Endothelial cell (in vitro differentiated cells): ENCODE measurements at regions not wholly inside any gene's neighbourhood (a gene's known extent, or its start where the extent isn't known, plus 50 kb on each side); places are given as distances from the start of the nearest gene placed in this dataset.

Experiments used
- DNase-seq: peaks from one replicate; pipeline ENCODE4 v3.0.0; 2021; ENCODE audit warnings: low spot score
- H3K27ac Mint-ChIP-seq: one replicate; pipeline ENCODE4 v1.8.0; 2021; ENCODE audit warnings: mixed read lengths, inconsistent platforms; ENCODE audit not compliant: unreplicated experiment
- H3K27me3 Mint-ChIP-seq: one replicate; pipeline ENCODE4 v1.8.0; 2021; ENCODE audit warnings: mild to moderate bottlenecking, moderate library complexity, mixed read lengths, inconsistent platforms; ENCODE audit not compliant: unreplicated experiment
- H3K36me3 Mint-ChIP-seq: one replicate; pipeline ENCODE4 v1.8.0; 2021; ENCODE audit warnings: mild to moderate bottlenecking, low read depth, mixed read lengths, inconsistent platforms; ENCODE audit not compliant: unreplicated experiment
- H3K4me1 Mint-ChIP-seq: one replicate; pipeline ENCODE4 v1.8.0; 2021; ENCODE audit warnings: mild to moderate bottlenecking, mixed read lengths, inconsistent platforms; ENCODE audit not compliant: unreplicated experiment
- H3K4me3 Mint-ChIP-seq: one replicate; pipeline ENCODE4 v1.8.0; 2021; ENCODE audit warnings: mild to moderate bottlenecking, mixed read lengths, inconsistent platforms; ENCODE audit not compliant: unreplicated experiment
- H3K9me3 Mint-ChIP-seq: one replicate; pipeline ENCODE4 v1.8.0; 2021; ENCODE audit warnings: mixed read lengths, inconsistent platforms; ENCODE audit not compliant: unreplicated experiment
- TF ChIP-seq, protein P1 (sequence below): fragments of 200-600 bp; sonication (generic); IDR thresholded peaks from one replicate; pipeline ENCODE4 v1.5.0; 2021; ENCODE audit warnings: antibody characterized with exemption; ENCODE audit not compliant: unreplicated experiment

DNA sequence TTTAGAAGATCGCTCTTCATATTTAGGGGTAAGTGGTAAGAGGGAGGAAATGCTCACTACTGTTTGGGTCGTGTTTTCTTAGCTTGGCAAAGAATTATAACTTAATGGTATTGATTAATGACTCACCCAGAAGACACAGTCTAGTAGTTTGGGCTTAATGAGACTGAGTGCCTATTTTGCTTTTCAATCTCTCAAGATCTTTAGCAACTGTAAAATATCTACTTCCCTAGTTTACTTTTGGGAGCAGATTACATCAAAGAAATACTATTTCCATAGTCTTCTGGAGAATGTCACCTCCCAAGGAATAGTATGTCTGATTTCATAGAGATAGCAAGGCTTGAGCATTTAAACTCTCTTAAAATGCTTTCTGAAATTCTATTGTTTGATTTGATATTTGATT, 100.5 kb upstream of the SLC25A13 start:
- Mint-ChIP-seq H3K27me3 (peaks cover 2% of the 10 kb centered on the region), H3K9me3 (no peaks in the 10 kb centered on the region), H3K4me1 (peaks cover 11% of the 10 kb centered on the region), H3K27ac (no peak overlapping the region), H3K4me3 (no peak overlapping the region), H3K36me3 (no peaks in the 10 kb centered on the region)
- TF ChIP-seq, protein P1, sequence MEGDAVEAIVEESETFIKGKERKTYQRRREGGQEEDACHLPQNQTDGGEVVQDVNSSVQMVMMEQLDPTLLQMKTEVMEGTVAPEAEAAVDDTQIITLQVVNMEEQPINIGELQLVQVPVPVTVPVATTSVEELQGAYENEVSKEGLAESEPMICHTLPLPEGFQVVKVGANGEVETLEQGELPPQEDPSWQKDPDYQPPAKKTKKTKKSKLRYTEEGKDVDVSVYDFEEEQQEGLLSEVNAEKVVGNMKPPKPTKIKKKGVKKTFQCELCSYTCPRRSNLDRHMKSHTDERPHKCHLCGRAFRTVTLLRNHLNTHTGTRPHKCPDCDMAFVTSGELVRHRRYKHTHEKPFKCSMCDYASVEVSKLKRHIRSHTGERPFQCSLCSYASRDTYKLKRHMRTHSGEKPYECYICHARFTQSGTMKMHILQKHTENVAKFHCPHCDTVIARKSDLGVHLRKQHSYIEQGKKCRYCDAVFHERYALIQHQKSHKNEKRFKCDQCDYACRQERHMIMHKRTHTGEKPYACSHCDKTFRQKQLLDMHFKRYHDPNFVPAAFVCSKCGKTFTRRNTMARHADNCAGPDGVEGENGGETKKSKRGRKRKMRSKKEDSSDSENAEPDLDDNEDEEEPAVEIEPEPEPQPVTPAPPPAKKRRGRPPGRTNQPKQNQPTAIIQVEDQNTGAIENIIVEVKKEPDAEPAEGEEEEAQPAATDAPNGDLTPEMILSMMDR, result no peak
- DNase-seq, result no peak

DNA sequence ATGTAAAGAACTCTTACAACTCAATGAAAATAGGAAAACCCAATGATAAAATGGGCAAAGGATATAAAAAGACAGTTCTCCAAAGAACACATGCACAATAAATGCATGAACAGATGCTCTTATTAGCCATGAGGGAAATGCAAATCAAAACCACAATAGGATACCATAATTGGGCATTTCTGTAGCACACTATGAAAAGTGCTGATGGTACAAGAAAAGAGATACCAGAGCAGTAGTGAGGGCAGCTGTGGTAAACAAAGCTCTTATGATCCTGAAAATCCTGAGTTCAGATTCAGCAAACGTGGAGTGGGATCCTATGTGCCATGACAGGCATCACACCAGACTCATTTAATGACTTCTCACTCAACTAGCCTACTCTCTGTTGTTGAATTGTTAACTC, 96.7 kb upstream of the SLC25A13 start:
- peaks cover 20% of the 10 kb centered on the region for H3K4me1 Mint-ChIP-seq
- no peak overlapping the region for H3K27ac Mint-ChIP-seq
- no peak overlapping the region for H3K4me3 Mint-ChIP-seq
- no peaks in the 10 kb centered on the region for H3K9me3 Mint-ChIP-seq
- no peak for DNase-seq
- H3K27me3 Mint-ChIP-seq, result peaks cover 2% of the 10 kb centered on the region
- H3K36me3 Mint-ChIP-seq, result no peaks in the 10 kb centered on the region
- TF ChIP-seq, protein P1, result no peak

DNA sequence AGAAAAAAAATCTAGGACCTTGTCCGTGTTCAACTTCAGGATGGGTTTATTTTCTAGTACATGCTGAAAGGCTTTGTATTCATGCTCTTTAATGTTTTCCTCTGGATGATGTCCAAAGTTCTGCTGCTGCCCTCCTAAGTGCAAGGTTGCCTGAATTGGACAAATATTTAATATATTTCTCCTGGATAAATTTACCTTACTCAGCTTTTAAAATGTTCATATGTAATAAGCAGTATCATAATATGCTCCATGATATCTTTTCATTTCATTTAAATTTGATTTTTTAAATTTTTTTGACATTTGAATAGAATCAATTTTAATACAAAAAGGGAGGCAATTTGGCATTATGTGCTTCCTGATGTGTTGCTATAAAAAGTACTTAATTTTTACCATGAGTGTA, 95.9 kb upstream of the SLC25A13 start:
- Mint-ChIP-seq H3K4me3 (no peak overlapping the region), H3K4me1 (peaks cover 20% of the 10 kb centered on the region), H3K27ac (no peak overlapping the region), H3K9me3 (no peaks in the 10 kb centered on the region), H3K27me3 (peaks cover 2% of the 10 kb centered on the region), H3K36me3 (no peaks in the 10 kb centered on the region)
- DNase-seq, result no peak
- TF ChIP-seq, protein P1, result no peak

DNA sequence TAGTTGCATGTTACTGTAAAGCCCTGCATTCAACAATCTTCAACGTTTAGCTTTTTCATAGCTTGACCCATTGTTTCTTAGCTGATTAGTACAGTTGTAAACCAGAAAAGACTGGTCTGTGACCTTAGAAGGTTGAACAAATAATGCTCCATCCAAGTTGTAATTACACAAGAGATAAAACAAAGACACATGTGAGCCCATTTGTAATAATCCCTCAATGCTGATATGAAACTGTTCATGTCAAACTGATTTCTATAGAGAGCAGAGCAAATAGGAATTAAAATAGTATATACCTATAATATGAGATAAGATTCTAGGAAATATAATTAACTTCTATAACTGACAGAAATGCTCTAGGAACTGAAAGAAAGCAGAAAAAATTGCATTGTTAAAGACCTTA, 94.7 kb upstream of the SLC25A13 start:
- Mint-ChIP-seq H3K9me3 (no peaks in the 10 kb centered on the region), H3K27me3 (peaks cover 2% of the 10 kb centered on the region), H3K4me1 (peaks cover 20% of the 10 kb centered on the region)

DNA sequence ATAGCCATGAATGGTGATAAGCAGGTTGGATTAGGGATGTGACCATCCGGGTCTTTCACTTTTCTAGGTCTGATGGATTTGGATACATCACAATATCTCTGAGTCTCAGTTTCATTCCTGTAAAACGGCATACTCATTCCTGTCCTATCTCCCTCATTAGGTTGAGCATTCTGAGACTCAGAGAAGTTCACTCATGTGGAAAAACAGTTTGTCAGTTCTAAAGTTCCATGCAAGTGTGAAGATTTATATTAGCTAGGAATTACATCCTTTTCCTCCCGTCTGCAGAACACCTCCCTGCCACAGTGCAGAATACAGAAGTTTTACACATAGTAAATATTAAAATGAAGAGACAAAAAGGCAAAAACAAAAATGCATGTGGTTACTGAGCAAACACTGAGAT, 94.2 kb upstream of the SLC25A13 start:
- TF ChIP-seq, protein P1, result no peak

More for the DNA sequence above, 94.7 kb upstream of the SLC25A13 start:
- H3K27ac Mint-ChIP-seq, result no peak overlapping the region
- TF ChIP-seq, protein P1, result no peak
- no peaks in the 10 kb centered on the region for H3K36me3 Mint-ChIP-seq
- no peak for DNase-seq
- H3K4me3 Mint-ChIP-seq, result no peak overlapping the region

More for the DNA sequence above, 94.2 kb upstream of the SLC25A13 start:
- Mint-ChIP-seq H3K9me3 (no peaks in the 10 kb centered on the region), H3K36me3 (no peaks in the 10 kb centered on the region), H3K4me3 (no peak overlapping the region), H3K27me3 (peaks cover 2% of the 10 kb centered on the region), H3K27ac (no peak overlapping the region), H3K4me1 (peaks cover 20% of the 10 kb centered on the region)
- no peak for DNase-seq
